ENCODE measurements at regions not wholly inside any gene's neighbourhood (a gene's known extent, or its start where the extent isn't known, plus 50 kb on each side); places are given as distances from the start of the nearest gene placed in this dataset.

DNA sequence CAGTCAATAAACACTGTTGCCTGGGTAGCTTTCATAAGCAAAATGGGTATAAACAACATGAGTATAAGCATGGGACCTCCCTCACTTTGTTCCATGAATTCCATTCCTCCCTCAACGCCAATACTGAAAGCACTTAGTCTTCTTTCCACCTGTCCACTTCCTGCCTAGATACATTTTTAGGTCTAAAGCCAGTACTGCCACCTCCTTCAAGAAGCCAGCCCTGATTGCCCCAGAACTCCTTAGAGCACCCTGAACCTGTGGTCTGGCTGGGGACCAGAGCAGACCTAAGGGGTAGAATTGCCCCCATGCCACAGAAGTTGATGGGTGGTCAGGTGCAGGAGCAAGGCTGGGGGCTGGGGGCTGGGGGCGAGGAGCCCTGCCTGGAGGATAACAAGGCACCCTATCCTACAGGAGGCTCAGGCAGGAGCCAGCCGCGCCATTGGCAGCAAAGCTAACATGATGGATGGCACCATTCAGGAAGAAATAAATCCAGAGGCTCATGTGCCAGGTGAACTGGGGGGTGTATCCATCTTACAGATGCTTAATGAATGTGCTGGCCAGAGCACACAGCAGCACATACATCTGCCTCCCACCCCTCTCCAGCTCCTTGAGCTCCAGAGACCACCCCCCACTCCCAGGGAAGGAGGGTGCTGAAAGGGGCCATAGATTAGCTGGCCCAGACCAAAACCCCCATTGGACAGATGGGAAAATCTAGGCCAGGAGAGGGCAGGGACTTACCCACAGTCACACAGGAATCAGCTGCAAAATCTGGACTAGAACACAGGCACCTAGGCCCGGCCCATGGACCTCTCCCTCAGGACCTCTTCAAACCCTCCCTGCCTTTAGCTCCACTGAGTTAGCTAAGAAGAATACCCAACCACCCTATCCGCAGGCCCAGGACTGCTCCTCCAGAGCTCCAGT lies 113.8 kb upstream of the LINGO1 start:
- no peak for DNase-seq (ENCODE audit: low read depth)
- H3K4me3 ChIP-seq (ENCODE audit: low read depth, low read length), result no peak overlapping the region
- no peak for TF ChIP-seq CTCF (IDR thresholded peaks at IDR 0.05; ENCODE audit: low read depth, low read length, missing control alignments)

DNA sequence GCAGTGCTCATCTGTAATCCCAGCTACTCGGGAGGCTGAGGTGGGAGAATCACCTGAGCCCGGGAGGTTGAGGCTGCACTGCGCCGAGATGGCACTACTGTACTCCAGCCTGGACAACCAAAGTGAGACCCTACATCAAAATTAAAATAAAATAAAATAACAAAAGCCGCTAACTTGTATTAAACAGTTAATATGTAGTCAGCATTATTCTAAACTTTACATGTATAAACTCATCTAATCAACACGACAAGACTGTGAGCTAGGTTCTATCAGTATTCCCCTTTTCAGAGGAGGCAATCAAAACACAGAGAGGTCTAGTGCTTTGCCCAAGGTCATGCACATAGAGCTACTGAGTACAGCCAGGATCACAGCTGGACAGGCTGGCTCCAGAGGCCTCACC lies 111.7 kb upstream of the LINGO1 start:
- no peak overlapping the region for H3K4me3 ChIP-seq (ENCODE audit: low read depth, low read length)
- TF ChIP-seq CTCF (IDR thresholded peaks at IDR 0.05; ENCODE audit: low read depth, low read length, missing control alignments), result no peak
- no peak for DNase-seq (ENCODE audit: low read depth)

GRCh38 chr15:77742570-77742969 lies 109.9 kb upstream of the LINGO1 start:
- no peak for TF ChIP-seq CTCF (IDR thresholded peaks at IDR 0.05; ENCODE audit: low read depth, low read length, missing control alignments)
- DNase-seq (ENCODE audit: low read depth), result no peak
- no peak overlapping the region for H3K4me3 ChIP-seq (ENCODE audit: low read depth, low read length)

DNA sequence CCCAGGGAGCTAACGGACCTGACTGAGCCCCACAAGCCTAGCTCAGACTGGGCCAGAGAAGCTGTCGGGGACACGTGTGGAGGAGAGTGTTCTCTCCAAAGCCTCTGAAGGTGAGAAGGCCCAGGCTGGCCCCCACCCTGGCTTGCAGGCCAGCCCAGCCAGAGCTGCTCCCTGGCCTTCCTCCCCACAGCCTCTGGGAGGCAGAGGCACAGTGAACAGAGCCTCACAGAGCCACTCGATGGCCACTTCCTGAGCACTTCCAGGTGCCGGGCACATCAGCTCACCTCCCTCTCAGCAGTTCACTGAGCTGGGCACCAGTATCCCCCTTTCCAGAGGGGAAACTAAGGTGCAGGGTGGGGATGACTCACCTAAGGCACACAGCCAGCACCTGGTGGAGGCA lies 109.4 kb upstream of the LINGO1 start:
- H3K4me3 ChIP-seq (ENCODE audit: low read depth, low read length), result no peak overlapping the region
- DNase-seq (ENCODE audit: low read depth), result no peak
- no peak for TF ChIP-seq CTCF (IDR thresholded peaks at IDR 0.05; ENCODE audit: low read depth, low read length, missing control alignments)

- DNase-seq (ENCODE audit: low read depth), result no peak
- TF ChIP-seq CTCF (IDR thresholded peaks at IDR 0.05; ENCODE audit: low read depth, low read length, missing control alignments), result no peak
- H3K4me3 ChIP-seq (ENCODE audit: low read depth, low read length), result no peak overlapping the region
Observed at GRCh38 chr15:77741106-77741505, 108.4 kb upstream of the LINGO1 start.

- no peak overlapping the region for H3K4me3 ChIP-seq (ENCODE audit: low read depth, low read length)
- DNase-seq (ENCODE audit: low read depth), result no peak
- no peak for TF ChIP-seq CTCF (IDR thresholded peaks at IDR 0.05; ENCODE audit: low read depth, low read length, missing control alignments)
Observed at GRCh38 chr15:77739591-77740378, 107.1 kb upstream of the LINGO1 start.
